A549 (cell line): ENCODE measurements at regions not wholly inside any gene's neighbourhood (a gene's known extent, or its start where the extent isn't known, plus 50 kb on each side); places are given as distances from the start of the nearest gene placed in this dataset.

Experiments
- ATAC-seq, 2 experiments: fragments of 200-7000 bp in 1 of 2; fragments of >200 bp in 1 of 2; cut with Nextera tagmentation in 1 of 2; cut with Tn5 transposase in 1 of 2; 3 replicates each; pipeline versions ENCODE4 v1.8.0 to v1.9.1; 2018 to 2020; ENCODE audit warnings: mild to moderate bottlenecking in 1 of 2, moderate library complexity in 1 of 2
- CTCF ChIA-PET: fragments of 300-600 bp; sonication (Branson Sonifier 250); formaldehyde crosslinking; extraction: SDS; loops from one replicate; lab custom pipeline; 2021; ENCODE audit warnings: antibody characterized with exemption, inconsistent platforms; lab: Yijun Ruan, JAX
- POLR2A ChIA-PET: fragments of 350-600 bp; formaldehyde crosslinking; extraction: SDS; loops from one replicate; lab custom pipeline; 2021; ENCODE audit warnings: antibody characterized with exemption, inconsistent platforms; lab: Yijun Ruan, JAX
- DNase-seq, 2 experiments: peaks; one replicate each; pipeline versions ENCODE4 v3.0.0 to v3.0.0-alpha.2; 2011 to 2016; ENCODE audit warnings: low read depth in 1 of 2, low spot score in 1 of 2
- FAIRE-seq: peaks from 2 replicates; lab custom pipeline; 2011; peaks lifted over from hg19 to GRCh38; lab: Jason Lieb, UNC
- H3K27ac ChIP-seq, 2 experiments: fragments of >200 bp; sonication (Bioruptor Twin); formaldehyde crosslinking; 3 replicates each; pipeline ENCODE4 v1.5.1; 2016 to 2017
- H3K4me1 ChIP-seq: fragments of >200 bp; sonication (Bioruptor Twin); formaldehyde crosslinking; 3 replicates; pipeline ENCODE4 v1.6.1; 2016
- H3K4me2 ChIP-seq: fragments of >200 bp; sonication (Bioruptor Twin); formaldehyde crosslinking; 3 replicates; pipeline ENCODE4 v1.6.1; 2016
- H3K4me3 ChIP-seq: fragments of >200 bp; sonication (Bioruptor Twin); formaldehyde crosslinking; 3 replicates; pipeline ENCODE4 v1.5.1; 2016
- H3K9me3 ChIP-seq: fragments of >200 bp; sonication (Bioruptor Twin); formaldehyde crosslinking; 3 replicates; pipeline ENCODE4 v1.6.1; 2016
- BHLHE40 ChIP-seq: IDR thresholded peaks from 2 replicates; pipeline ENCODE4 v1.6.1; 2012; ENCODE audit warnings: low read depth, low read length, inconsistent platforms
- CEBPB ChIP-seq, 2 experiments: fragments of >200 bp in 1 of 2; sonication (Bioruptor Twin) in 1 of 2; formaldehyde crosslinking in 1 of 2; IDR thresholded peaks; 2 replicates each; pipeline ENCODE4 v1.6.1; 2012 to 2016
- CHD2 ChIP-seq: fragments of 150-350 bp; IDR thresholded peaks from 2 replicates; pipeline ENCODE4 v1.6.1; 2014; ENCODE audit warnings: low read length; ENCODE audit not compliant: partially characterized antibody
- EHMT2 ChIP-seq: fragments of 200-600 bp; sonication (generic); IDR thresholded peaks from 2 replicates; pipeline ENCODE4 v1.6.1; 2016; ENCODE audit warnings: antibody characterized with exemption, low read depth, mild to moderate bottlenecking, moderate library complexity
- EP300 ChIP-seq, 2 experiments: fragments of >200 bp; sonication (Bioruptor Twin); formaldehyde crosslinking; IDR thresholded peaks; 2 replicates in 1 of 2; 3 replicates in 1 of 2; pipeline ENCODE4 v1.6.1; 2016 to 2017
- FOXS1 ChIP-seq: fragments of 250-450 bp; sonication (Bioruptor Pico); IDR thresholded peaks from 2 replicates; pipeline ENCODE4 v1.5.0; 2020; ENCODE audit warnings: mild to moderate bottlenecking, moderate library complexity
- GATA3 ChIP-seq: IDR thresholded peaks from 2 replicates; pipeline ENCODE4 v1.6.1; 2012; ENCODE audit warnings: borderline replicate concordance
- HOXA7 ChIP-seq: fragments of 250-450 bp; sonication (Bioruptor Pico); IDR thresholded peaks from 2 replicates; pipeline ENCODE4 v1.5.0; 2020; ENCODE audit warnings: mild to moderate bottlenecking, moderate library complexity
- HOXB5 ChIP-seq: fragments of 250-450 bp; sonication (Bioruptor Pico); IDR thresholded peaks from 2 replicates; pipeline ENCODE4 v1.5.0; 2020; ENCODE audit warnings: mild to moderate bottlenecking, moderate library complexity
- JUNB ChIP-seq: fragments of >200 bp; sonication (Bioruptor Twin); formaldehyde crosslinking; IDR thresholded peaks from 2 replicates; pipeline ENCODE4 v1.6.1; 2016
- KDM1A ChIP-seq: fragments of 200-600 bp; sonication (generic); IDR thresholded peaks from 2 replicates; pipeline ENCODE4 v1.6.1; 2016; ENCODE audit warnings: low read depth, mild to moderate bottlenecking
- KDM5A ChIP-seq: fragments of 200-600 bp; sonication (generic); IDR thresholded peaks from 2 replicates; pipeline ENCODE4 v1.6.1; 2016; ENCODE audit warnings: antibody characterized with exemption, mild to moderate bottlenecking
- NFE2L2 ChIP-seq: fragments of 150-350 bp; conservative IDR thresholded peaks from 2 replicates; pipeline ENCODE4 v1.6.1; 2014; ENCODE audit warnings: low read length
- NPAS2 ChIP-seq: fragments of 250-450 bp; sonication (Bioruptor Pico); IDR thresholded peaks from 2 replicates; pipeline ENCODE4 v1.8.0; 2022; ENCODE audit warnings: mild to moderate bottlenecking, moderate library complexity, borderline replicate concordance
- RCOR1 ChIP-seq: fragments of 150-350 bp; IDR thresholded peaks from 2 replicates; pipeline ENCODE4 v1.6.1; 2014; ENCODE audit warnings: antibody characterized with exemption, low read length, low read depth
- RFX5 ChIP-seq: fragments of 450-650 bp; IDR thresholded peaks from 2 replicates; pipeline ENCODE4 v1.7.1; 2014; ENCODE audit warnings: antibody characterized with exemption, mild to moderate bottlenecking, moderate library complexity
- SMC3 ChIP-seq: fragments of >200 bp; sonication (Bioruptor Twin); formaldehyde crosslinking; IDR thresholded peaks from 3 replicates; pipeline ENCODE4 v1.6.1; 2018; ENCODE audit warnings: inconsistent platforms
- SREBF2 ChIP-seq: fragments of 450-650 bp; IDR thresholded peaks from 2 replicates; pipeline ENCODE4 v1.6.1; 2014; ENCODE audit warnings: mild to moderate bottlenecking, moderate library complexity
- ZC3H11A ChIP-seq: fragments of 450-650 bp; IDR thresholded peaks from 2 replicates; pipeline ENCODE4 v1.6.1; 2014; ENCODE audit warnings: antibody characterized with exemption, mild to moderate bottlenecking
- WGBS: methylation state at CpG from one replicate; pipeline ENCODE4 v1.1.6; 2017; ENCODE audit errors: missing lambda C conversion rate; 5-methylcytosine and 5-hydroxymethylcytosine counted together
- TF ChIP-seq, protein P1 (sequence below): IDR thresholded peaks from 2 replicates; pipeline ENCODE4 v1.6.1; 2012; ENCODE audit warnings: low read depth, borderline replicate concordance
- TF ChIP-seq, protein P2 (sequence below): fragments of 250-450 bp; sonication (Bioruptor Pico); IDR thresholded peaks from 2 replicates; pipeline ENCODE4 v1.5.0; 2020; ENCODE audit warnings: low read depth, mild to moderate bottlenecking, moderate library complexity
- TF ChIP-seq, protein P3 (sequence below): fragments of 450-650 bp; IDR thresholded peaks from 2 replicates; pipeline ENCODE4 v1.6.1; 2014; ENCODE audit warnings: antibody characterized with exemption
- TF ChIP-seq, protein P4 (sequence below): fragments of >200 bp; sonication (Bioruptor Twin); formaldehyde crosslinking; IDR thresholded peaks from 3 replicates; pipeline ENCODE4 v1.6.1; 2016

- no peak for FAIRE-seq
- Histone ChIP-seq H3K27ac (no peak overlapping the region), H3K4me2 (no peak overlapping the region), H3K4me1 (no peaks in the 10 kb centered on the region), H3K4me3 (no peak overlapping the region), H3K9me3 (no peaks in the 10 kb centered on the region)
- DNase-seq, result no peak
- CTCF ChIA-PET, result no interaction called here
- POLR2A ChIA-PET, result no interaction called here
- TF ChIP-seq EP300 (IDR thresholded peaks at IDR 0.05) (no peak), SREBF2 (no peak), FOXS1 (no peak), KDM5A (no peak), ZC3H11A (no peak), SMC3 (no peak), EHMT2 (no peak), BHLHE40 (no peak)
- TF ChIP-seq, protein P1, sequence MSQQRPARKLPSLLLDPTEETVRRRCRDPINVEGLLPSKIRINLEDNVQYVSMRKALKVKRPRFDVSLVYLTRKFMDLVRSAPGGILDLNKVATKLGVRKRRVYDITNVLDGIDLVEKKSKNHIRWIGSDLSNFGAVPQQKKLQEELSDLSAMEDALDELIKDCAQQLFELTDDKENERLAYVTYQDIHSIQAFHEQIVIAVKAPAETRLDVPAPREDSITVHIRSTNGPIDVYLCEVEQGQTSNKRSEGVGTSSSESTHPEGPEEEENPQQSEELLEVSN, result no peak
- TF ChIP-seq, protein P2, sequence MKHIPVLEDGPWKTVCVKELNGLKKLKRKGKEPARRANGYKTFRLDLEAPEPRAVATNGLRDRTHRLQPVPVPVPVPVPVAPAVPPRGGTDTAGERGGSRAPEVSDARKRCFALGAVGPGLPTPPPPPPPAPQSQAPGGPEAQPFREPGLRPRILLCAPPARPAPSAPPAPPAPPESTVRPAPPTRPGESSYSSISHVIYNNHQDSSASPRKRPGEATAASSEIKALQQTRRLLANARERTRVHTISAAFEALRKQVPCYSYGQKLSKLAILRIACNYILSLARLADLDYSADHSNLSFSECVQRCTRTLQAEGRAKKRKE (CRISPR knock-in tag), result no peak
- WGBS, result 25% methylated on average over 10 of the region's 10 CpGs
- ATAC-seq, result no peak
Observed at GRCh38 chr17:55661963-55662834, 60.5 kb downstream of the TMEM100 start.

GRCh38 chr17:55661256-55661758, 61.4 kb downstream of the TMEM100 start:
- DNase-seq (no peak), FAIRE-seq (no peak), ATAC-seq (no peak)
- no peaks in the 10 kb centered on the region for H3K9me3 ChIP-seq
- no peak overlapping the region for H3K4me3 ChIP-seq
- H3K4me1 ChIP-seq, result no peaks in the 10 kb centered on the region
- 3% methylated on average over 2 of the region's 2 CpGs for WGBS
- POLR2A ChIA-PET, result no interaction called here
- H3K27ac ChIP-seq, result no peak overlapping the region
- CTCF ChIA-PET, result no interaction called here
- TF ChIP-seq, protein P3, sequence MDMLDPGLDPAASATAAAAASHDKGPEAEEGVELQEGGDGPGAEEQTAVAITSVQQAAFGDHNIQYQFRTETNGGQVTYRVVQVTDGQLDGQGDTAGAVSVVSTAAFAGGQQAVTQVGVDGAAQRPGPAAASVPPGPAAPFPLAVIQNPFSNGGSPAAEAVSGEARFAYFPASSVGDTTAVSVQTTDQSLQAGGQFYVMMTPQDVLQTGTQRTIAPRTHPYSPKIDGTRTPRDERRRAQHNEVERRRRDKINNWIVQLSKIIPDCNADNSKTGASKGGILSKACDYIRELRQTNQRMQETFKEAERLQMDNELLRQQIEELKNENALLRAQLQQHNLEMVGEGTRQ, result no peak
- TF ChIP-seq EHMT2 (no peak), EP300 (IDR thresholded peaks at IDR 0.05) (no peak), GATA3 (no peak), JUNB (no peak), CEBPB (IDR thresholded peaks at IDR 0.05) (no peak), HOXA7 (CRISPR knock-in tag) (no peak), RCOR1 (no peak), NFE2L2 (no peak), HOXB5 (no peak), RFX5 (no peak), CHD2 (no peak), KDM1A (no peak), NPAS2 (CRISPR knock-in tag) (no peak)
- TF ChIP-seq, protein P4, sequence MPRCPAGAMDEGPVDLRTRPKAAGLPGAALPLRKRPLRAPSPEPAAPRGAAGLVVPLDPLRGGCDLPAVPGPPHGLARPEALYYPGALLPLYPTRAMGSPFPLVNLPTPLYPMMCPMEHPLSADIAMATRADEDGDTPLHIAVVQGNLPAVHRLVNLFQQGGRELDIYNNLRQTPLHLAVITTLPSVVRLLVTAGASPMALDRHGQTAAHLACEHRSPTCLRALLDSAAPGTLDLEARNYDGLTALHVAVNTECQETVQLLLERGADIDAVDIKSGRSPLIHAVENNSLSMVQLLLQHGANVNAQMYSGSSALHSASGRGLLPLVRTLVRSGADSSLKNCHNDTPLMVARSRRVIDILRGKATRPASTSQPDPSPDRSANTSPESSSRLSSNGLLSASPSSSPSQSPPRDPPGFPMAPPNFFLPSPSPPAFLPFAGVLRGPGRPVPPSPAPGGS, result no peak
- TF ChIP-seq, protein P1, result no peak
- no peak overlapping the region for H3K4me2 ChIP-seq
